HEK293 (cell line): ENCODE measurements at regions not wholly inside any gene's neighbourhood (a gene's known extent, or its start where the extent isn't known, plus 50 kb on each side); places are given as distances from the start of the nearest gene placed in this dataset.

Experiments used
- CTCF ChIA-PET: fragments of 350-600 bp; formaldehyde crosslinking; extraction: SDS; loops from one replicate; lab custom pipeline; 2021; ENCODE audit warnings: antibody characterized with exemption; lab: Yijun Ruan, JAX
- POLR2A ChIA-PET: fragments of 300-600 bp; formaldehyde crosslinking; extraction: SDS; loops from one replicate; lab custom pipeline; 2020; ENCODE audit warnings: antibody characterized with exemption, inconsistent platforms; lab: Yijun Ruan, JAX
- H3K27ac ChIP-seq: fragments of 200-500 bp; sonication (Bioruptor generic); 2 replicates; pipeline ENCODE4 v1.5.1; 2014; ENCODE audit warnings: low read depth, low read length, control low read depth, inconsistent platforms; ENCODE audit errors: extremely low read depth
- H3K36me3 ChIP-seq, 2 experiments: fragments of 200-500 bp in 1 of 2; sonication (Bioruptor generic) in 1 of 2; 1 replicate in 1 of 2; 2 replicates in 1 of 2; pipeline ENCODE4 v1.5.1; 2014 to 2017; ENCODE audit warnings: inconsistent platforms in 2 of 2, low read length in 2 of 2; ENCODE audit not compliant: control insufficient read depth in 2 of 2, insufficient read depth in 1 of 2
- H3K4me1 ChIP-seq: fragments of 200-500 bp; sonication (Bioruptor generic); 2 replicates; pipeline ENCODE4 v1.5.1; 2014; ENCODE audit warnings: mild to moderate bottlenecking, low read length, inconsistent platforms; ENCODE audit not compliant: control insufficient read depth, insufficient read depth
- H3K4me3 ChIP-seq: 2 replicates; pipeline ENCODE4 v1.5.1; 2011; ENCODE audit warnings: low read depth, mild to moderate bottlenecking, control low read depth, low read length, moderate library complexity
- H3K9me3 ChIP-seq: fragments of 200-500 bp; sonication (Bioruptor generic); 2 replicates; pipeline ENCODE4 v1.5.1; 2014; ENCODE audit warnings: low read depth, low read length, inconsistent platforms; ENCODE audit not compliant: control insufficient read depth, insufficient read depth
- GLI2 ChIP-seq: fragments of 450-650 bp; formaldehyde crosslinking; IDR thresholded peaks from 2 replicates; pipeline ENCODE4; 2017; ENCODE audit warnings: missing biosample characterization, missing genetic modification characterization, low read depth, borderline replicate concordance
- KLF7 ChIP-seq: fragments of 450-650 bp; formaldehyde crosslinking; IDR thresholded peaks from 2 replicates; pipeline ENCODE4 v1.5.1; 2016; ENCODE audit warnings: missing biosample characterization, missing genetic modification characterization, borderline replicate concordance
- SCRT1 ChIP-seq: fragments of 450-650 bp; formaldehyde crosslinking; IDR thresholded peaks from 2 replicates; pipeline ENCODE4 v1.5.1; 2016; ENCODE audit warnings: missing biosample characterization, missing genetic modification characterization, borderline replicate concordance
- YY2 ChIP-seq: fragments of 450-650 bp; formaldehyde crosslinking; IDR thresholded peaks from 2 replicates; pipeline ENCODE4 v1.5.1; 2016; ENCODE audit warnings: missing biosample characterization, missing genetic modification characterization
- ZBTB20 ChIP-seq: fragments of 450-650 bp; formaldehyde crosslinking; IDR thresholded peaks from 2 replicates; pipeline ENCODE4 v1.5.1; 2016; ENCODE audit warnings: missing biosample characterization, missing genetic modification characterization
- ZFP69B ChIP-seq: fragments of 450-650 bp; formaldehyde crosslinking; IDR thresholded peaks from 2 replicates; pipeline ENCODE4 v1.5.1; 2016; ENCODE audit warnings: missing biosample characterization, missing genetic modification characterization
- ZNF169 ChIP-seq: fragments of 450-650 bp; formaldehyde crosslinking; IDR thresholded peaks from 2 replicates; pipeline ENCODE4 v1.5.1; 2016; ENCODE audit warnings: missing biosample characterization, missing genetic modification characterization
- ZNF366 ChIP-seq: fragments of 450-650 bp; formaldehyde crosslinking; conservative IDR thresholded peaks from 2 replicates; pipeline ENCODE4 v1.5.1; 2016; ENCODE audit warnings: missing biosample characterization, missing genetic modification characterization
- ZNF558 ChIP-seq: fragments of 450-650 bp; formaldehyde crosslinking; IDR thresholded peaks from 2 replicates; pipeline ENCODE4 v1.5.1; 2016; ENCODE audit warnings: missing biosample characterization, missing genetic modification characterization
- ZNF585B ChIP-seq: fragments of 450-650 bp; formaldehyde crosslinking; IDR thresholded peaks from 2 replicates; pipeline ENCODE4 v1.5.1; 2016; ENCODE audit warnings: missing biosample characterization, missing genetic modification characterization
- ZNF600 ChIP-seq: fragments of 450-650 bp; formaldehyde crosslinking; IDR thresholded peaks from 2 replicates; pipeline ENCODE4 v1.5.1; 2016; ENCODE audit warnings: missing biosample characterization, missing genetic modification characterization
- ZNF664 ChIP-seq: fragments of 450-650 bp; formaldehyde crosslinking; IDR thresholded peaks from 2 replicates; pipeline ENCODE4 v1.5.1; 2016; ENCODE audit warnings: missing biosample characterization, missing genetic modification characterization
- ZNF777 ChIP-seq: fragments of 450-650 bp; formaldehyde crosslinking; IDR thresholded peaks from 2 replicates; pipeline ENCODE4 v1.5.1; 2017; ENCODE audit warnings: missing biosample characterization, missing genetic modification characterization, borderline replicate concordance
- TF ChIP-seq, protein P1 (sequence below): fragments of 450-650 bp; formaldehyde crosslinking; IDR thresholded peaks from 2 replicates; pipeline ENCODE4 v1.5.1; 2017; ENCODE audit warnings: missing biosample characterization, missing genetic modification characterization
- TF ChIP-seq, protein P2 (sequence below): fragments of 450-650 bp; formaldehyde crosslinking; IDR thresholded peaks from 2 replicates; pipeline ENCODE4 v1.5.1; 2016; ENCODE audit warnings: missing biosample characterization, missing genetic modification characterization, low read depth
- TF ChIP-seq, protein P3 (sequence below): fragments of 450-650 bp; formaldehyde crosslinking; IDR thresholded peaks from 2 replicates; pipeline ENCODE4 v1.5.1; 2016; ENCODE audit warnings: missing biosample characterization, missing genetic modification characterization
- TF ChIP-seq, protein P4 (sequence below): fragments of 450-650 bp; formaldehyde crosslinking; IDR thresholded peaks from 2 replicates; pipeline ENCODE4 v1.5.1; 2017; ENCODE audit warnings: missing biosample characterization, missing genetic modification characterization
- TF ChIP-seq, protein P5 (sequence below): fragments of 450-650 bp; formaldehyde crosslinking; IDR thresholded peaks from 2 replicates; pipeline ENCODE4 v1.5.0; 2017; ENCODE audit warnings: missing biosample characterization, missing genetic modification characterization, borderline replicate concordance
- TF ChIP-seq, protein P6 (sequence below): fragments of 450-650 bp; formaldehyde crosslinking; IDR thresholded peaks from 2 replicates; pipeline ENCODE4 v1.5.1; 2017; ENCODE audit warnings: missing biosample characterization, missing genetic modification characterization

DNA sequence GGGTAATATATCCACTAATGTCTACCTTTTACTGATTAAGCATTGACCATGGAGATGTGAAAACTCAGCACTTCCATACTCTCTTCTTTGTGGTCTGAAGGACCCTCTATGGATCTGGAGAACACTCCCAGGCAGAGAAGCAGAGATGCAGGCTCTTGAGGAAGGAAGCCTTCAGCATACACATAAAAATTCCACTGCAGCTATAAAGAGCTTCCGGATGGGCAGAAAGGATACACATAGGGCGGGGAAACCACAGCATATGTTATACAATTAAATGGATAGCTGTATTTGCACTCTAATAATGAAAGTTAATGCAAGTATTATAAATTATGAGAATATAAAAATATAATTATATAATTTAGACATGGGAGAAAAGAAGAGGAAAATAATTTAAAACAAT is 1258.2 kb upstream of the ALCAM start:
- POLR2A ChIA-PET: no interaction called here
- Histone ChIP-seq H3K36me3 (no peaks in the 10 kb centered on the region), H3K27ac (no peak overlapping the region), H3K9me3 (no peaks in the 10 kb centered on the region), H3K4me3 (no peak overlapping the region), H3K4me1 (no peaks in the 10 kb centered on the region)
- TF ChIP-seq ZNF664 (no peak), ZNF585B (tag by site-specific recombination) (no peak), ZNF169 (no peak), GLI2 (no peak), ZNF600 (tag by site-specific recombination) (no peak), SCRT1 (tag by site-specific recombination) (no peak), ZNF366 (tag by site-specific recombination) (no peak), YY2 (tag by site-specific recombination) (no peak), KLF7 (tag by site-specific recombination) (no peak), ZNF558 (tag by site-specific recombination) (no peak), ZBTB20 (tag by site-specific recombination) (no peak), ZNF777 (tag by site-specific recombination) (no peak), ZFP69B (tag by site-specific recombination) (no peak)
- TF ChIP-seq, protein P1, sequence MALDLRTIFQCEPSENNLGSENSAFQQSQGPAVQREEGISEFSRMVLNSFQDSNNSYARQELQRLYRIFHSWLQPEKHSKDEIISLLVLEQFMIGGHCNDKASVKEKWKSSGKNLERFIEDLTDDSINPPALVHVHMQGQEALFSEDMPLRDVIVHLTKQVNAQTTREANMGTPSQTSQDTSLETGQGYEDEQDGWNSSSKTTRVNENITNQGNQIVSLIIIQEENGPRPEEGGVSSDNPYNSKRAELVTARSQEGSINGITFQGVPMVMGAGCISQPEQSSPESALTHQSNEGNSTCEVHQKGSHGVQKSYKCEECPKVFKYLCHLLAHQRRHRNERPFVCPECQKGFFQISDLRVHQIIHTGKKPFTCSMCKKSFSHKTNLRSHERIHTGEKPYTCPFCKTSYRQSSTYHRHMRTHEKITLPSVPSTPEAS (tag by site-specific recombination): no peak
- TF ChIP-seq, protein P2, sequence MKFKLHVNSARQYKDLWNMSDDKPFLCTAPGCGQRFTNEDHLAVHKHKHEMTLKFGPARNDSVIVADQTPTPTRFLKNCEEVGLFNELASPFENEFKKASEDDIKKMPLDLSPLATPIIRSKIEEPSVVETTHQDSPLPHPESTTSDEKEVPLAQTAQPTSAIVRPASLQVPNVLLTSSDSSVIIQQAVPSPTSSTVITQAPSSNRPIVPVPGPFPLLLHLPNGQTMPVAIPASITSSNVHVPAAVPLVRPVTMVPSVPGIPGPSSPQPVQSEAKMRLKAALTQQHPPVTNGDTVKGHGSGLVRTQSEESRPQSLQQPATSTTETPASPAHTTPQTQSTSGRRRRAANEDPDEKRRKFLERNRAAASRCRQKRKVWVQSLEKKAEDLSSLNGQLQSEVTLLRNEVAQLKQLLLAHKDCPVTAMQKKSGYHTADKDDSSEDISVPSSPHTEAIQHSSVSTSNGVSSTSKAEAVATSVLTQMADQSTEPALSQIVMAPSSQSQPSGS (tag by site-specific recombination): no peak
- TF ChIP-seq, protein P3, sequence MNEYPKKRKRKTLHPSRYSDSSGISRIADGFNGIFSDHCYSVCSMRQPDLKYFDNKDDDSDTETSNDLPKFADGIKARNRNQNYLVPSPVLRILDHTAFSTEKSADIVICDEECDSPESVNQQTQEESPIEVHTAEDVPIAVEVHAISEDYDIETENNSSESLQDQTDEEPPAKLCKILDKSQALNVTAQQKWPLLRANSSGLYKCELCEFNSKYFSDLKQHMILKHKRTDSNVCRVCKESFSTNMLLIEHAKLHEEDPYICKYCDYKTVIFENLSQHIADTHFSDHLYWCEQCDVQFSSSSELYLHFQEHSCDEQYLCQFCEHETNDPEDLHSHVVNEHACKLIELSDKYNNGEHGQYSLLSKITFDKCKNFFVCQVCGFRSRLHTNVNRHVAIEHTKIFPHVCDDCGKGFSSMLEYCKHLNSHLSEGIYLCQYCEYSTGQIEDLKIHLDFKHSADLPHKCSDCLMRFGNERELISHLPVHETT (tag by site-specific recombination): no peak
- TF ChIP-seq, protein P4, sequence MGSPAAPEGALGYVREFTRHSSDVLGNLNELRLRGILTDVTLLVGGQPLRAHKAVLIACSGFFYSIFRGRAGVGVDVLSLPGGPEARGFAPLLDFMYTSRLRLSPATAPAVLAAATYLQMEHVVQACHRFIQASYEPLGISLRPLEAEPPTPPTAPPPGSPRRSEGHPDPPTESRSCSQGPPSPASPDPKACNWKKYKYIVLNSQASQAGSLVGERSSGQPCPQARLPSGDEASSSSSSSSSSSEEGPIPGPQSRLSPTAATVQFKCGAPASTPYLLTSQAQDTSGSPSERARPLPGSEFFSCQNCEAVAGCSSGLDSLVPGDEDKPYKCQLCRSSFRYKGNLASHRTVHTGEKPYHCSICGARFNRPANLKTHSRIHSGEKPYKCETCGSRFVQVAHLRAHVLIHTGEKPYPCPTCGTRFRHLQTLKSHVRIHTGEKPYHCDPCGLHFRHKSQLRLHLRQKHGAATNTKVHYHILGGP (tag by site-specific recombination): no peak
- TF ChIP-seq, protein P5, sequence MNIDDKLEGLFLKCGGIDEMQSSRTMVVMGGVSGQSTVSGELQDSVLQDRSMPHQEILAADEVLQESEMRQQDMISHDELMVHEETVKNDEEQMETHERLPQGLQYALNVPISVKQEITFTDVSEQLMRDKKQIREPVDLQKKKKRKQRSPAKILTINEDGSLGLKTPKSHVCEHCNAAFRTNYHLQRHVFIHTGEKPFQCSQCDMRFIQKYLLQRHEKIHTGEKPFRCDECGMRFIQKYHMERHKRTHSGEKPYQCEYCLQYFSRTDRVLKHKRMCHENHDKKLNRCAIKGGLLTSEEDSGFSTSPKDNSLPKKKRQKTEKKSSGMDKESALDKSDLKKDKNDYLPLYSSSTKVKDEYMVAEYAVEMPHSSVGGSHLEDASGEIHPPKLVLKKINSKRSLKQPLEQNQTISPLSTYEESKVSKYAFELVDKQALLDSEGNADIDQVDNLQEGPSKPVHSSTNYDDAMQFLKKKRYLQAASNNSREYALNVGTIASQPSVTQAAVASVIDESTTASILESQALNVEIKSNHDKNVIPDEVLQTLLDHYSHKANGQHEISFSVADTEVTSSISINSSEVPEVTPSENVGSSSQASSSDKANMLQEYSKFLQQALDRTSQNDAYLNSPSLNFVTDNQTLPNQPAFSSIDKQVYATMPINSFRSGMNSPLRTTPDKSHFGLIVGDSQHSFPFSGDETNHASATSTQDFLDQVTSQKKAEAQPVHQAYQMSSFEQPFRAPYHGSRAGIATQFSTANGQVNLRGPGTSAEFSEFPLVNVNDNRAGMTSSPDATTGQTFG: no peak
- TF ChIP-seq, protein P6, sequence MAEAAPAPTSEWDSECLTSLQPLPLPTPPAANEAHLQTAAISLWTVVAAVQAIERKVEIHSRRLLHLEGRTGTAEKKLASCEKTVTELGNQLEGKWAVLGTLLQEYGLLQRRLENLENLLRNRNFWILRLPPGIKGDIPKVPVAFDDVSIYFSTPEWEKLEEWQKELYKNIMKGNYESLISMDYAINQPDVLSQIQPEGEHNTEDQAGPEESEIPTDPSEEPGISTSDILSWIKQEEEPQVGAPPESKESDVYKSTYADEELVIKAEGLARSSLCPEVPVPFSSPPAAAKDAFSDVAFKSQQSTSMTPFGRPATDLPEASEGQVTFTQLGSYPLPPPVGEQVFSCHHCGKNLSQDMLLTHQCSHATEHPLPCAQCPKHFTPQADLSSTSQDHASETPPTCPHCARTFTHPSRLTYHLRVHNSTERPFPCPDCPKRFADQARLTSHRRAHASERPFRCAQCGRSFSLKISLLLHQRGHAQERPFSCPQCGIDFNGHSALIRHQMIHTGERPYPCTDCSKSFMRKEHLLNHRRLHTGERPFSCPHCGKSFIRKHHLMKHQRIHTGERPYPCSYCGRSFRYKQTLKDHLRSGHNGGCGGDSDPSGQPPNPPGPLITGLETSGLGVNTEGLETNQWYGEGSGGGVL: no peak
- CTCF ChIA-PET: no interaction called here
